HEK293 (cell line): ENCODE measurements at regions not wholly inside any gene's neighbourhood (a gene's known extent, or its start where the extent isn't known, plus 50 kb on each side); places are given as distances from the start of the nearest gene placed in this dataset.

Experiments used
- IKZF3 ChIP-seq: fragments of 450-650 bp; IDR thresholded peaks from 2 replicates; pipeline ENCODE4 v1.5.0; 2018; ENCODE audit warnings: missing biosample characterization, mild to moderate bottlenecking, missing genetic modification characterization, moderate library complexity
- ZNF112 ChIP-seq: fragments of 450-650 bp; formaldehyde crosslinking; IDR thresholded peaks from 2 replicates; pipeline ENCODE4 v1.5.0; 2017; ENCODE audit warnings: missing biosample characterization, missing genetic modification characterization
- ZNF132 ChIP-seq: fragments of 450-650 bp; formaldehyde crosslinking; IDR thresholded peaks from 2 replicates; pipeline ENCODE4 v1.5.1; 2017; ENCODE audit warnings: missing biosample characterization, missing genetic modification characterization, borderline replicate concordance
- TF ChIP-seq, protein P1 (sequence below): fragments of 450-650 bp; formaldehyde crosslinking; IDR thresholded peaks from 2 replicates; pipeline ENCODE4 v1.5.1; 2016; ENCODE audit warnings: missing biosample characterization, missing genetic modification characterization, borderline replicate concordance
- TF ChIP-seq, protein P2 (sequence below): fragments of 450-650 bp; formaldehyde crosslinking; conservative IDR thresholded peaks from 2 replicates; pipeline ENCODE4 v1.5.1; 2016; ENCODE audit warnings: low read depth, missing biosample characterization, missing genetic modification characterization
- TF ChIP-seq, protein P3 (sequence below): fragments of 450-650 bp; formaldehyde crosslinking; IDR thresholded peaks from 2 replicates; pipeline ENCODE4 v1.5.1; 2016; ENCODE audit warnings: missing biosample characterization, missing genetic modification characterization
- TF ChIP-seq, protein P4 (sequence below): fragments of 450-650 bp; formaldehyde crosslinking; IDR thresholded peaks from 2 replicates; pipeline ENCODE4 v1.5.1; 2016; ENCODE audit warnings: missing biosample characterization, missing genetic modification characterization
- TF ChIP-seq, protein P5 (sequence below): fragments of 450-650 bp; formaldehyde crosslinking; IDR thresholded peaks from 2 replicates; pipeline ENCODE4; 2016; ENCODE audit warnings: missing biosample characterization, missing genetic modification characterization

DNA sequence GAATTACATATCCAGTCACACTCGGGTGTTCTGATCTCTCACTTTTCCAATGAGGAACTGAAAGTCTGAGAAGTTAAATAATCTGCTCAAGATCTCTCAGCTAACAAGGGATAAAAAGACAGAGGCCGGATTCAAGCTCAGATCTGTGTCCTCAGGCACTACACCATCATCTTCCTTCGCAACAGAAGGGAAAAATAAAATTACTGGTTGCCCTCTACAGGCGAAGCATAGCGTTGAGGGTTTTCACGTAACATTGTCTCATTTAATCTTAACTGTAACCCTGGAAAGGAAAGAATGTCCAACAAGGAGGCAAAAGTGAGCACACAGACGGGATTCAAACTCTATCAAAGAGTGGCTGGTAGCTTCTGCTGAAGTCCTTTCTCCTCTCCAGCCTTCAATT, 67.8 kb upstream of the ANKEF1 start (continued):
- TF ChIP-seq, protein P1, sequence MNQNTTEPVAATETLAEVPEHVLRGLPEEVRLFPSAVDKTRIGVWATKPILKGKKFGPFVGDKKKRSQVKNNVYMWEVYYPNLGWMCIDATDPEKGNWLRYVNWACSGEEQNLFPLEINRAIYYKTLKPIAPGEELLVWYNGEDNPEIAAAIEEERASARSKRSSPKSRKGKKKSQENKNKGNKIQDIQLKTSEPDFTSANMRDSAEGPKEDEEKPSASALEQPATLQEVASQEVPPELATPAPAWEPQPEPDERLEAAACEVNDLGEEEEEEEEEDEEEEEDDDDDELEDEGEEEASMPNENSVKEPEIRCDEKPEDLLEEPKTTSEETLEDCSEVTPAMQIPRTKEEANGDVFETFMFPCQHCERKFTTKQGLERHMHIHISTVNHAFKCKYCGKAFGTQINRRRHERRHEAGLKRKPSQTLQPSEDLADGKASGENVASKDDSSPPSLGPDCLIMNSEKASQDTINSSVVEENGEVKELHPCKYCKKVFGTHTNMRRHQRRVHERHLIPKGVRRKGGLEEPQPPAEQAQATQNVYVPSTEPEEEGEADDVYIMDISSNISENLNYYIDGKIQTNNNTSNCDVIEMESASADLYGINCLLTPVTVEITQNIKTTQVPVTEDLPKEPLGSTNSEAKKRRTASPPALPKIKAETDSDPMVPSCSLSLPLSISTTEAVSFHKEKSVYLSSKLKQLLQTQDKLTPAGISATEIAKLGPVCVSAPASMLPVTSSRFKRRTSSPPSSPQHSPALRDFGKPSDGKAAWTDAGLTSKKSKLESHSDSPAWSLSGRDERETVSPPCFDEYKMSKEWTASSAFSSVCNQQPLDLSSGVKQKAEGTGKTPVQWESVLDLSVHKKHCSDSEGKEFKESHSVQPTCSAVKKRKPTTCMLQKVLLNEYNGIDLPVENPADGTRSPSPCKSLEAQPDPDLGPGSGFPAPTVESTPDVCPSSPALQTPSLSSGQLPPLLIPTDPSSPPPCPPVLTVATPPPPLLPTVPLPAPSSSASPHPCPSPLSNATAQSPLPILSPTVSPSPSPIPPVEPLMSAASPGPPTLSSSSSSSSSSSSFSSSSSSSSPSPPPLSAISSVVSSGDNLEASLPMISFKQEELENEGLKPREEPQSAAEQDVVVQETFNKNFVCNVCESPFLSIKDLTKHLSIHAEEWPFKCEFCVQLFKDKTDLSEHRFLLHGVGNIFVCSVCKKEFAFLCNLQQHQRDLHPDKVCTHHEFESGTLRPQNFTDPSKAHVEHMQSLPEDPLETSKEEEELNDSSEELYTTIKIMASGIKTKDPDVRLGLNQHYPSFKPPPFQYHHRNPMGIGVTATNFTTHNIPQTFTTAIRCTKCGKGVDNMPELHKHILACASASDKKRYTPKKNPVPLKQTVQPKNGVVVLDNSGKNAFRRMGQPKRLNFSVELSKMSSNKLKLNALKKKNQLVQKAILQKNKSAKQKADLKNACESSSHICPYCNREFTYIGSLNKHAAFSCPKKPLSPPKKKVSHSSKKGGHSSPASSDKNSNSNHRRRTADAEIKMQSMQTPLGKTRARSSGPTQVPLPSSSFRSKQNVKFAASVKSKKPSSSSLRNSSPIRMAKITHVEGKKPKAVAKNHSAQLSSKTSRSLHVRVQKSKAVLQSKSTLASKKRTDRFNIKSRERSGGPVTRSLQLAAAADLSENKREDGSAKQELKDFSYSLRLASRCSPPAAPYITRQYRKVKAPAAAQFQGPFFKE (tag by site-specific recombination), result no peak
- TF ChIP-seq ZNF112 (tag by site-specific recombination), result no peak
- TF ChIP-seq, protein P2, sequence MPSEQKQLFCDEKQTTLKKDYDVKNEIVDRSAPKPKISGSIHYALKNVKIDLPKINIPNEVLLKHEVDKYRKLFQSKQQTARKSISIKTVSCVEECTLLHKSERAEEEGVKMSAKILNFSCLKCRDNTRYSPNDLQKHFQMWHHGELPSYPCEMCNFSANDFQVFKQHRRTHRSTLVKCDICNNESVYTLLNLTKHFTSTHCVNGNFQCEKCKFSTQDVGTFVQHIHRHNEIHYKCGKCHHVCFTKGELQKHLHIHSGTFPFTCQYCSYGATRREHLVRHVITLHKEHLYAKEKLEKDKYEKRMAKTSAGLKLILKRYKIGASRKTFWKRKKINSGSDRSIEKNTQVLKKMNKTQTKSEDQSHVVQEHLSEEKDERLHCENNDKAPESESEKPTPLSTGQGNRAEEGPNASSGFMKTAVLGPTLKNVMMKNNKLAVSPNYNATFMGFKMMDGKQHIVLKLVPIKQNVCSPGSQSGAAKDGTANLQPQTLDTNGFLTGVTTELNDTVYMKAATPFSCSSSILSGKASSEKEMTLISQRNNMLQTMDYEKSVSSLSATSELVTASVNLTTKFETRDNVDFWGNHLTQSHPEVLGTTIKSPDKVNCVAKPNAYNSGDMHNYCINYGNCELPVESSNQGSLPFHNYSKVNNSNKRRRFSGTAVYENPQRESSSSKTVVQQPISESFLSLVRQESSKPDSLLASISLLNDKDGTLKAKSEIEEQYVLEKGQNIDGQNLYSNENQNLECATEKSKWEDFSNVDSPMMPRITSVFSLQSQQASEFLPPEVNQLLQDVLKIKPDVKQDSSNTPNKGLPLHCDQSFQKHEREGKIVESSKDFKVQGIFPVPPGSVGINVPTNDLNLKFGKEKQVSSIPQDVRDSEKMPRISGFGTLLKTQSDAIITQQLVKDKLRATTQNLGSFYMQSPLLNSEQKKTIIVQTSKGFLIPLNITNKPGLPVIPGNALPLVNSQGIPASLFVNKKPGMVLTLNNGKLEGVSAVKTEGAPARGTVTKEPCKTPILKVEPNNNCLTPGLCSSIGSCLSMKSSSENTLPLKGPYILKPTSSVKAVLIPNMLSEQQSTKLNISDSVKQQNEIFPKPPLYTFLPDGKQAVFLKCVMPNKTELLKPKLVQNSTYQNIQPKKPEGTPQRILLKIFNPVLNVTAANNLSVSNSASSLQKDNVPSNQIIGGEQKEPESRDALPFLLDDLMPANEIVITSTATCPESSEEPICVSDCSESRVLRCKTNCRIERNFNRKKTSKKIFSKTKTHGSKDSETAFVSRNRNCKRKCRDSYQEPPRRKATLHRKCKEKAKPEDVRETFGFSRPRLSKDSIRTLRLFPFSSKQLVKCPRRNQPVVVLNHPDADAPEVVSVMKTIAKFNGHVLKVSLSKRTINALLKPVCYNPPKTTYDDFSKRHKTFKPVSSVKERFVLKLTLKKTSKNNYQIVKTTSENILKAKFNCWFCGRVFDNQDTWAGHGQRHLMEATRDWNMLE (tag by site-specific recombination), result no peak
- TF ChIP-seq, protein P3, sequence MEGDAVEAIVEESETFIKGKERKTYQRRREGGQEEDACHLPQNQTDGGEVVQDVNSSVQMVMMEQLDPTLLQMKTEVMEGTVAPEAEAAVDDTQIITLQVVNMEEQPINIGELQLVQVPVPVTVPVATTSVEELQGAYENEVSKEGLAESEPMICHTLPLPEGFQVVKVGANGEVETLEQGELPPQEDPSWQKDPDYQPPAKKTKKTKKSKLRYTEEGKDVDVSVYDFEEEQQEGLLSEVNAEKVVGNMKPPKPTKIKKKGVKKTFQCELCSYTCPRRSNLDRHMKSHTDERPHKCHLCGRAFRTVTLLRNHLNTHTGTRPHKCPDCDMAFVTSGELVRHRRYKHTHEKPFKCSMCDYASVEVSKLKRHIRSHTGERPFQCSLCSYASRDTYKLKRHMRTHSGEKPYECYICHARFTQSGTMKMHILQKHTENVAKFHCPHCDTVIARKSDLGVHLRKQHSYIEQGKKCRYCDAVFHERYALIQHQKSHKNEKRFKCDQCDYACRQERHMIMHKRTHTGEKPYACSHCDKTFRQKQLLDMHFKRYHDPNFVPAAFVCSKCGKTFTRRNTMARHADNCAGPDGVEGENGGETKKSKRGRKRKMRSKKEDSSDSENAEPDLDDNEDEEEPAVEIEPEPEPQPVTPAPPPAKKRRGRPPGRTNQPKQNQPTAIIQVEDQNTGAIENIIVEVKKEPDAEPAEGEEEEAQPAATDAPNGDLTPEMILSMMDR (tag by site-specific recombination), result no peak
- TF ChIP-seq, protein P4, sequence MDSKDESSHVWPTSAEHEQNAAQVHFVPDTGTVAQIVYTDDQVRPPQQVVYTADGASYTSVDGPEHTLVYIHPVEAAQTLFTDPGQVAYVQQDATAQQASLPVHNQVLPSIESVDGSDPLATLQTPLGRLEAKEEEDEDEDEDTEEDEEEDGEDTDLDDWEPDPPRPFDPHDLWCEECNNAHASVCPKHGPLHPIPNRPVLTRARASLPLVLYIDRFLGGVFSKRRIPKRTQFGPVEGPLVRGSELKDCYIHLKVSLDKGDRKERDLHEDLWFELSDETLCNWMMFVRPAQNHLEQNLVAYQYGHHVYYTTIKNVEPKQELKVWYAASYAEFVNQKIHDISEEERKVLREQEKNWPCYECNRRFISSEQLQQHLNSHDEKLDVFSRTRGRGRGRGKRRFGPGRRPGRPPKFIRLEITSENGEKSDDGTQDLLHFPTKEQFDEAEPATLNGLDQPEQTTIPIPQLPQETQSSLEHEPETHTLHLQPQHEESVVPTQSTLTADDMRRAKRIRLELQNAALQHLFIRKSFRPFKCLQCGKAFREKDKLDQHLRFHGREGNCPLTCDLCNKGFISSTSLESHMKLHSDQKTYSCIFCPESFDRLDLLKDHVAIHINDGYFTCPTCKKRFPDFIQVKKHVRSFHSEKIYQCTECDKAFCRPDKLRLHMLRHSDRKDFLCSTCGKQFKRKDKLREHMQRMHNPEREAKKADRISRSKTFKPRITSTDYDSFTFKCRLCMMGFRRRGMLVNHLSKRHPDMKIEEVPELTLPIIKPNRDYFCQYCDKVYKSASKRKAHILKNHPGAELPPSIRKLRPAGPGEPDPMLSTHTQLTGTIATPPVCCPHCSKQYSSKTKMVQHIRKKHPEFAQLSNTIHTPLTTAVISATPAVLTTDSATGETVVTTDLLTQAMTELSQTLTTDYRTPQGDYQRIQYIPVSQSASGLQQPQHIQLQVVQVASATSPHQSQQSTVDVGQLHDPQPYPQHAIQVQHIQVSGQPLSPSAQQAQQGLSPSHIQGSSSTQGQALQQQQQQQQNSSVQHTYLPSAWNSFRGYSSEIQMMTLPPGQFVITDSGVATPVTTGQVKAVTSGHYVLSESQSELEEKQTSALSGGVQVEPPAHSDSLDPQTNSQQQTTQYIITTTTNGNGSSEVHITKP (tag by site-specific recombination), result no peak
- TF ChIP-seq IKZF3 (tag by site-specific recombination), result no peak
- TF ChIP-seq, protein P5, sequence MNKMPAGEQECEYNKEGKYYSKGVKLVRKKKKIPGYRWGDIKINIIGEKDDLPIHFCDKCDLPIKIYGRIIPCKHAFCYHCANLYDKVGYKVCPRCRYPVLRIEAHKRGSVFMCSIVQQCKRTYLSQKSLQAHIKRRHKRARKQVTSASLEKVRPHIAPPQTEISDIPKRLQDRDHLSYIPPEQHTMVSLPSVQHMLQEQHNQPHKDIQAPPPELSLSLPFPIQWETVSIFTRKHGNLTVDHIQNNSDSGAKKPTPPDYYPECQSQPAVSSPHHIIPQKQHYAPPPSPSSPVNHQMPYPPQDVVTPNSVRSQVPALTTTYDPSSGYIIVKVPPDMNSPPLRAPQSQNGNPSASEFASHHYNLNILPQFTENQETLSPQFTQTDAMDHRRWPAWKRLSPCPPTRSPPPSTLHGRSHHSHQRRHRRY (tag by site-specific recombination), result no peak
- TF ChIP-seq ZNF132 (tag by site-specific recombination), result no peak
